Colonic mucosa (tissue), 4 donors: ENCODE measurements at regions not wholly inside any gene's neighbourhood (a gene's known extent, or its start where the extent isn't known, plus 50 kb on each side); places are given as distances from the start of the nearest gene placed in this dataset.

Experiments used
- DNase-seq: peaks from one replicate; pipeline ENCODE4 v3.0.0-alpha.2; 2020
- H3K27ac ChIP-seq: fragments of 200-600 bp; one replicate; pipeline ENCODE4 v1.8.0; 2021
- H3K27me3 ChIP-seq: fragments of 200-600 bp; one replicate; pipeline ENCODE4 v1.8.0; 2021
- H3K36me3 ChIP-seq: fragments of 200-600 bp; one replicate; pipeline ENCODE4 v1.8.0; 2021
- H3K4me1 ChIP-seq: fragments of 200-600 bp; one replicate; pipeline ENCODE4 v1.8.0; 2021; ENCODE audit warnings: mild to moderate bottlenecking
- H3K4me3 ChIP-seq: fragments of 200-600 bp; one replicate; pipeline ENCODE4 v1.8.0; 2021
- H3K9ac ChIP-seq, 2 donors: one replicate each; pipeline ENCODE4 v1.7.0; 2013; ENCODE audit warnings: control low read depth in 2 of 2, low read depth in 2 of 2, low read length in 2 of 2
- H3K9me3 ChIP-seq: fragments of 200-600 bp; one replicate; pipeline ENCODE4 v1.8.0; 2021
- intact Hi-C: fragments of 100-400 bp; cut with DNase I; formaldehyde crosslinking; loops from one replicate; pipeline ENCODE4 v1.14.1; 2022
- TF ChIP-seq, protein P1 (sequence below): fragments of 200-600 bp; IDR thresholded peaks from one replicate; pipeline ENCODE4 v1.8.0; 2022; ENCODE audit warnings: antibody characterized with exemption, mild to moderate bottlenecking
- donor health status: healthy.
- donor health status: DM: no; HTN: no; CAD: no.
- donor health status: DM: no; HTN: no; CAD: no.

DNA sequence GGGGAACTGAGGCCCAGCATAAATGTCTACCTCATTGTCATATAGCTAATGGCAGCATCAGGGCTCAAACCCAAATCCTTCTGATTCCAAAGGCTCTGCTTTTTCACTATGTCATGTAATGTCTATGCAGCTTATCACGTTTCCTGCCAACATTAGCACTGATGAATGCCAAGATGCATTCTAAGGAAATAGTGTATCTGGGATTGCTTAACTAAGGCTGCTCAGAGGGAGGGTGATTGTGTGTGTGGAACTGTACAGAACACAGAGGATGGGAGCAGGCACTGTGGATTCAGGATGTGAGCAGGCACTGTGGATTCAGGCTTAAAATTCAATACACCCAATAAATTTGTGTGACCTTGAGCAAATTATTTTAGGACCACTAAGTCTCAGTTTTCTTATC is 456.4 kb upstream of the DEPDC1 start:
- H3K9me3 ChIP-seq: no peaks in the 10 kb centered on the region
- H3K27me3 ChIP-seq: no peaks in the 10 kb centered on the region
- no peak overlapping the region for H3K4me3 ChIP-seq
- H3K36me3 ChIP-seq: no peaks in the 10 kb centered on the region
- no peak overlapping the region for H3K9ac ChIP-seq
- DNase-seq: no peak
- H3K4me1 ChIP-seq: no peaks in the 10 kb centered on the region
- TF ChIP-seq, protein P1, sequence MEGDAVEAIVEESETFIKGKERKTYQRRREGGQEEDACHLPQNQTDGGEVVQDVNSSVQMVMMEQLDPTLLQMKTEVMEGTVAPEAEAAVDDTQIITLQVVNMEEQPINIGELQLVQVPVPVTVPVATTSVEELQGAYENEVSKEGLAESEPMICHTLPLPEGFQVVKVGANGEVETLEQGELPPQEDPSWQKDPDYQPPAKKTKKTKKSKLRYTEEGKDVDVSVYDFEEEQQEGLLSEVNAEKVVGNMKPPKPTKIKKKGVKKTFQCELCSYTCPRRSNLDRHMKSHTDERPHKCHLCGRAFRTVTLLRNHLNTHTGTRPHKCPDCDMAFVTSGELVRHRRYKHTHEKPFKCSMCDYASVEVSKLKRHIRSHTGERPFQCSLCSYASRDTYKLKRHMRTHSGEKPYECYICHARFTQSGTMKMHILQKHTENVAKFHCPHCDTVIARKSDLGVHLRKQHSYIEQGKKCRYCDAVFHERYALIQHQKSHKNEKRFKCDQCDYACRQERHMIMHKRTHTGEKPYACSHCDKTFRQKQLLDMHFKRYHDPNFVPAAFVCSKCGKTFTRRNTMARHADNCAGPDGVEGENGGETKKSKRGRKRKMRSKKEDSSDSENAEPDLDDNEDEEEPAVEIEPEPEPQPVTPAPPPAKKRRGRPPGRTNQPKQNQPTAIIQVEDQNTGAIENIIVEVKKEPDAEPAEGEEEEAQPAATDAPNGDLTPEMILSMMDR: no peak
- intact Hi-C loops: no loop called here
- H3K27ac ChIP-seq: no peak overlapping the region

DNA sequence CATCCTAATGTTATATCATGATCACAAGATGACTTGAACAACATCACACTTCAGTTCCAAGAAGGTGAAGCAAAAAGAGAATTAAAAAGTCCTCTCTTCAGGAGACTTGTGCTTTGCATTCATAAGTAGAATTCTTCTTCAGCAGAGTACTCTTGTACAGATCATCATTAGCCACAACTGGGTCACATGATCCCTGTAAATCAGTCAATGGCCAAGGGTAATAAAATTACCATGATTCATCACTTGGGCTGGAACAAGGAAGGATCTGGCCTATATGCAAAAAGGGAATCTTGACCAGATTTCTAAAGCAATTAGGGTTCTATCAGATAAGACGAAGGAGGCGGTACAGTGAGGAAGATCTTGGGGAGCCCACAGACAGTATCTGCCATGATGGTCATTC is 458.0 kb upstream of the DEPDC1 start:
- Histone ChIP-seq H3K4me1 (no peaks in the 10 kb centered on the region), H3K4me3 (no peak overlapping the region), H3K9ac (no peak overlapping the region), H3K36me3 (no peaks in the 10 kb centered on the region), H3K27me3 (no peaks in the 10 kb centered on the region), H3K9me3 (no peaks in the 10 kb centered on the region), H3K27ac (no peak overlapping the region)
- DNase-seq: no peak
- TF ChIP-seq, protein P1: no peak
- intact Hi-C loops: no loop called here

DNA sequence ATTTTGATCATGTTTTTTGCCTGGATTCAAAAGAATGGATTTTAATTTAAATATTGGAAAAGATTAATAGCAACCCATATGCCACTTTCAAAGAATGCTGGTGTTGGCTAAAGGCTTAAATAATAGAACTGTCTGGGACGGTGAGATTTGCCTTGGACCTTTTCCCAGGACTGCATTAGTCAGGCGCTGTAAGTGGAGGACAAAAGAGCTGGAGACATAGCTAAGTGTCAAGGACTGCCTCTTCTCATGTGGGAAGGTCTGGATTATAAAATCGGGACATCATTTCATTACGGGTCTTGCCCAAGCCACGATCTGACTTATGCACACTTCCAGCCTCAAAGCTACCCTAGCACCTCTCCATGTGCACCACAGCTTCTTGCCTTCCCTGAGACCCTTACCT is 458.5 kb upstream of the DEPDC1 start:
- no peaks in the 10 kb centered on the region for H3K9me3 ChIP-seq
- TF ChIP-seq, protein P1: no peak
- H3K27ac ChIP-seq: no peak overlapping the region
- H3K9ac ChIP-seq: no peak overlapping the region
- DNase-seq: no peak
- intact Hi-C loops: no loop called here
- no peaks in the 10 kb centered on the region for H3K4me1 ChIP-seq
- H3K4me3 ChIP-seq: no peak overlapping the region
- no peaks in the 10 kb centered on the region for H3K27me3 ChIP-seq
- H3K36me3 ChIP-seq: no peaks in the 10 kb centered on the region

DNA sequence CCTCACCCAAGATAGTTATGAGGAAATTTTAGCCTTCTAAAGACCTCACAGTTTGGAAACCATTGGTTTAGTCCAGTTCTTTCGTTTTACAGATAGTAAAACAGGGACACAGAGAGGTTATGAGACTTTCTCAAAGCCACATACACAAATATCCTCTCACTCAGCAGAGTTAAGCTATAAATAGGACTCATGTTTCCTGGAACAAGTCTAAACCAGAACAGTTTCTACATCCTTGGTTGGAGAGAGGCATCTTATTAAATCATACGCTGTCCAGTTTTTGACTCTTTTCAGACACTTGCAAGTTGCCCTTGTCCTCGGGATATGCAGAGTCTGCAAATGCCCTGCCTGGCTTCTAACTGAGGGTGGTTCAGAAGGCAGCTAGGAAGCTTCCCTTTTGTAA is 462.1 kb upstream of the DEPDC1 start:
- DNase-seq: no peak
- H3K4me3 ChIP-seq: no peak overlapping the region
- TF ChIP-seq, protein P1: no peak
- H3K9ac ChIP-seq: no peak overlapping the region
- intact Hi-C loops: no loop called here
- H3K36me3 ChIP-seq: no peaks in the 10 kb centered on the region
- no peaks in the 10 kb centered on the region for H3K27me3 ChIP-seq
- H3K4me1 ChIP-seq: no peaks in the 10 kb centered on the region
- H3K27ac ChIP-seq: no peak overlapping the region
- H3K9me3 ChIP-seq: no peaks in the 10 kb centered on the region

DNA sequence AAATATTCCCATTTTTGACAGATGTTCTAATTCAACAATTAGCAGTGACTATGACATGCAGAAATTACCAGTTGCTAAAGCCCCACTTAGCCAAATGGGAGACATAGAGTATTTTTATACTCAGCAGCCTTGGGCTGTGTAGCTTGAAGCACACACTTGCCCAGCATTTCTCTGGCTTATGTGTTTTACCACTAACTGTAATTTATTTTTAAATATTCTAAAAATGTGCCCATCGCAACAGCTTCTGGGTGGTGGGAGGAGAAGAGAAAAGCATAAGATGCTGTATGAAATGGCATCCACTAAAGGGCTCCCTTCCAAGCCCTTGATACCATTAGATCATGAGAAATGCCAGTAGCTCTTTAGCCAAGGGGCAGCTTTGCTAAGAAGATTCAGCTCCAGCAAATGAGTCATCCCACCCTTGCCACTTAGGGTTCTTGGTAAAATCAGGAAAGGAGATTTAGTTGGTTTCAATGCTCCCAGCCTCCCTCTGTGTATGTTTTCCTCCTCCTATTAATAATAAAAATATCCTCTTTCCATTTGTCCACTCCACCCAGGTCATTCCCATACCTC is 462.7 kb upstream of the DEPDC1 start:
- no peaks in the 10 kb centered on the region for H3K4me1 ChIP-seq
- no peak for DNase-seq
- no peak overlapping the region for H3K9ac ChIP-seq
- no peaks in the 10 kb centered on the region for H3K9me3 ChIP-seq
- TF ChIP-seq, protein P1: no peak
- no peaks in the 10 kb centered on the region for H3K36me3 ChIP-seq
- intact Hi-C loops: no loop called here
- H3K4me3 ChIP-seq: no peak overlapping the region
- H3K27ac ChIP-seq: no peak overlapping the region
- H3K27me3 ChIP-seq: no peaks in the 10 kb centered on the region

DNA sequence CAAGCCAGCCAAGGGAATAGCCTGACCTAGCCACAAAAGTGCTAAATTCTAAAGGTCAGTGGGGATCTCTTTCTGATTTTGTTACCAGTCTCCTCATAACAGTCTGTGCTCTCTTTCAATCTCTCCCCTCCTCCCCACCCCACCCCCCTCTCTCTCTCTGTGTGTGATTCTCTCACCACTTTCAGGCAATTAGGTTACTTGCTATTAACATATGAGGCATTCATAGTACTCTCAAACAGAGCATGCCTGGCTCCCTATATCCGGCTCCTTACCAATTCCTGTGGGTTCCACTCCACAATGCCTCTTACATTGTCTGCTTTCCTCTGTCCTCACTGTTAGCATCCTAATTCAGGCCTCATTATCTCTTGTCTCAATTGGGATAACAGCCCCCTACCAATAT is 464.3 kb upstream of the DEPDC1 start:
- intact Hi-C loops: no loop called here
- DNase-seq: no peak
- Histone ChIP-seq H3K9ac (no peak overlapping the region), H3K27ac (no peak overlapping the region), H3K36me3 (no peaks in the 10 kb centered on the region), H3K27me3 (no peaks in the 10 kb centered on the region), H3K4me1 (no peaks in the 10 kb centered on the region), H3K9me3 (no peaks in the 10 kb centered on the region), H3K4me3 (no peak overlapping the region)
- TF ChIP-seq, protein P1: no peak
